Left ventricle myocardium inferior (tissue), 1 donor: ENCODE measurements at regions not wholly inside any gene's neighbourhood (a gene's known extent, or its start where the extent isn't known, plus 50 kb on each side); places are given as distances from the start of the nearest gene placed in this dataset.

Experiments used
- DNase-seq: peaks from one replicate; pipeline ENCODE4 v3.0.0-alpha.2; 2020
- H3K27ac ChIP-seq: fragments of 200-600 bp; replicated peaks from 2 replicates; pipeline ENCODE4 v1.8.0; 2021
- H3K27me3 ChIP-seq: fragments of 200-600 bp; 2 replicates; pipeline ENCODE4 v1.8.0; 2021; ENCODE audit warnings: low read depth
- H3K36me3 ChIP-seq: fragments of 200-600 bp; 2 replicates; pipeline ENCODE4 v1.8.0; 2021
- H3K4me1 ChIP-seq: fragments of 200-600 bp; 2 replicates; pipeline ENCODE4 v1.8.0; 2021
- H3K4me3 ChIP-seq: fragments of 200-600 bp; 2 replicates; pipeline ENCODE4 v1.8.0; 2021; ENCODE audit warnings: mild to moderate bottlenecking, moderate library complexity
- H3K9me3 ChIP-seq: fragments of 200-600 bp; replicated peaks from 2 replicates; pipeline ENCODE4 v1.8.0; 2021
- CTCF ChIP-seq: fragments of 200-600 bp; IDR thresholded peaks from 2 replicates; pipeline ENCODE4 v1.8.0; 2021; ENCODE audit warnings: antibody characterized with exemption, mild to moderate bottlenecking, borderline replicate concordance
- intact Hi-C: fragments of 100-400 bp; cut with micrococcal nuclease; formaldehyde crosslinking; loops from one replicate; pipeline ENCODE4 v1.11.0; 2022
- donor health status: DM: no; HTN: yes; CAD: no; lungs with severe emphysema.

- H3K4me3 ChIP-seq, result no peak overlapping the region
- no peaks in the 10 kb centered on the region for H3K36me3 ChIP-seq
- no peak for TF ChIP-seq CTCF
- no peak overlapping the region for H3K27ac ChIP-seq
- no peaks in the 10 kb centered on the region for H3K9me3 ChIP-seq
- no peak for DNase-seq
- H3K4me1 ChIP-seq, result no peaks in the 10 kb centered on the region
- intact Hi-C loops, result no loop called here
- H3K27me3 ChIP-seq, result no peaks in the 10 kb centered on the region
Observed at GRCh38 chrX:139299309-139299708, 231.2 kb upstream of the F9 start.

GRCh38 chrX:139298437-139298836, 232.1 kb upstream of the F9 start:
- no peaks in the 10 kb centered on the region for H3K9me3 ChIP-seq
- H3K36me3 ChIP-seq, result no peaks in the 10 kb centered on the region
- no peak overlapping the region for H3K4me3 ChIP-seq
- no peak for DNase-seq
- H3K27ac ChIP-seq, result no peak overlapping the region
- intact Hi-C loops, result no loop called here
- no peak for TF ChIP-seq CTCF
- no peaks in the 10 kb centered on the region for H3K4me1 ChIP-seq
- no peaks in the 10 kb centered on the region for H3K27me3 ChIP-seq

- H3K27ac ChIP-seq, result no peak overlapping the region
- intact Hi-C loops, result no loop called here
- TF ChIP-seq CTCF, result no peak
- H3K36me3 ChIP-seq, result no peaks in the 10 kb centered on the region
- no peaks in the 10 kb centered on the region for H3K9me3 ChIP-seq
- H3K4me1 ChIP-seq, result no peaks in the 10 kb centered on the region
- H3K4me3 ChIP-seq, result no peak overlapping the region
- no peak for DNase-seq
- H3K27me3 ChIP-seq, result no peaks in the 10 kb centered on the region
Observed at GRCh38 chrX:139297638-139298037, 232.9 kb upstream of the F9 start.

- H3K27me3 ChIP-seq, result no peaks in the 10 kb centered on the region
- TF ChIP-seq CTCF, result no peak
- H3K9me3 ChIP-seq, result no peaks in the 10 kb centered on the region
- no peak for DNase-seq
- H3K27ac ChIP-seq, result no peak overlapping the region
- intact Hi-C loops, result no loop called here
- no peaks in the 10 kb centered on the region for H3K4me1 ChIP-seq
- H3K4me3 ChIP-seq, result no peak overlapping the region
- H3K36me3 ChIP-seq, result no peaks in the 10 kb centered on the region
Observed at GRCh38 chrX:139293991-139294390, 236.5 kb upstream of the F9 start.

- no peaks in the 10 kb centered on the region for H3K9me3 ChIP-seq
- no peak for TF ChIP-seq CTCF
- H3K36me3 ChIP-seq, result no peaks in the 10 kb centered on the region
- H3K4me3 ChIP-seq, result no peak overlapping the region
- H3K27me3 ChIP-seq, result no peaks in the 10 kb centered on the region
- DNase-seq, result no peak
- intact Hi-C loops, result no loop called here
- H3K27ac ChIP-seq, result no peak overlapping the region
- H3K4me1 ChIP-seq, result no peaks in the 10 kb centered on the region
Observed at GRCh38 chrX:139290310-139290709, 240.2 kb upstream of the F9 start.
